ENCODE measurements at regions not wholly inside any gene's neighbourhood (a gene's known extent, or its start where the extent isn't known, plus 50 kb on each side); places are given as distances from the start of the nearest gene placed in this dataset.
"Not testable (repeated sequence)": the region's sequence is repeated elsewhere in the genome, so short reads cannot be mapped to it uniquely, and the experiment has no call there.

GRCh38 chr20:57999465-58000111 lies 228.9 kb downstream of the ANKRD60 start:
- no peak for DNase-seq (ENCODE audit: low read depth)

GRCh38 chr20:57998981-57999464 lies 229.4 kb downstream of the ANKRD60 start:
- DNase-seq (ENCODE audit: low read depth) = no peak

- no peak for DNase-seq (ENCODE audit: low read depth)
These were observed 230.2 kb downstream of the ANKRD60 start for GRCh38 chr20:57998276-57998675.

GRCh38 chr20:57996936-57997890 lies 231.2 kb downstream of the ANKRD60 start:
- no peak for DNase-seq (ENCODE audit: low read depth)

- DNase-seq (ENCODE audit: low read depth) = no peak
These were observed 232.0 kb downstream of the ANKRD60 start for GRCh38 chr20:57996465-57996864.

- DNase-seq (ENCODE audit: low read depth) = no peak
These were observed 233.0 kb downstream of the ANKRD60 start for GRCh38 chr20:57995381-57995977.

- DNase-seq (ENCODE audit: low read depth) = no peak
These were observed 234.6 kb downstream of the ANKRD60 start for GRCh38 chr20:57993716-57994431.

GRCh38 chr20:57991211-57991881 lies 237.1 kb downstream of the ANKRD60 start:
- DNase-seq (ENCODE audit: low read depth) = no peak

- no peak for DNase-seq (ENCODE audit: low read depth)
These were observed 238.0 kb downstream of the ANKRD60 start for GRCh38 chr20:57990396-57990987.

GRCh38 chr20:57988828-57989227 lies 239.6 kb downstream of the ANKRD60 start:
- DNase-seq (ENCODE audit: low read depth) = no peak

- DNase-seq (ENCODE audit: low read depth) = no peak
These were observed 240.0 kb downstream of the ANKRD60 start for GRCh38 chr20:57988422-57988821.

- no peak for DNase-seq (ENCODE audit: low read depth)
These were observed 240.8 kb downstream of the ANKRD60 start for GRCh38 chr20:57987659-57988058.

GRCh38 chr20:57986666-57987065 lies 241.8 kb downstream of the ANKRD60 start:
- DNase-seq (ENCODE audit: low read depth) = no peak

- no peak for DNase-seq (ENCODE audit: low read depth)
These were observed 243.2 kb downstream of the ANKRD60 start for GRCh38 chr20:57985278-57985677.

- DNase-seq (ENCODE audit: low read depth) = no peak
These were observed 245.4 kb downstream of the ANKRD60 start for GRCh38 chr20:57983082-57983481.

GRCh38 chr20:57980506-57980905 lies 247.9 kb downstream of the ANKRD60 start:
- DNase-seq (ENCODE audit: low read depth) = no peak

- DNase-seq (ENCODE audit: low read depth) = no peak
These were observed 250.9 kb downstream of the ANKRD60 start for GRCh38 chr20:57977569-57977968.

- DNase-seq (ENCODE audit: low read depth) = no peak
These were observed 251.3 kb downstream of the ANKRD60 start for GRCh38 chr20:57977141-57977540.

- DNase-seq (ENCODE audit: low read depth) = no peak
These were observed 253.6 kb downstream of the ANKRD60 start for GRCh38 chr20:57974863-57975262.

- DNase-seq (ENCODE audit: low read depth) = no peak
These were observed 254.6 kb downstream of the ANKRD60 start for GRCh38 chr20:57973886-57974285.

GRCh38 chr20:57971583-57971982 lies 256.9 kb downstream of the ANKRD60 start:
- DNase-seq (ENCODE audit: low read depth) = not testable (repeated sequence)

Data from CMK (cell line).